Activated T-helper 2 cell treated with anti-CD3 and anti-CD28 coated beads, Interferon-gamma antibody, Interleukin-2, Interleukin-4, amounts not matched to agents 10 μg/mL and 5 μg/mL and 100 μg/mL, durations not matched to agents 14 hours and 24 hours and 36 hours (primary cell): ENCODE measurements at regions not wholly inside any gene's neighbourhood (a gene's known extent, or its start where the extent isn't known, plus 50 kb on each side); places are given as distances from the start of the nearest gene placed in this dataset.

Source experiments
- DNase-seq: peaks from one replicate; pipeline ENCODE4 v3.0.0; 2021; ENCODE audit warnings: low spot score
- H3K27ac Mint-ChIP-seq: one replicate; pipeline ENCODE4 v1.8.0; 2021; ENCODE audit warnings: mixed read lengths
- H3K27me3 Mint-ChIP-seq: one replicate; pipeline ENCODE4 v1.8.0; 2021; ENCODE audit warnings: low read depth, mixed read lengths
- H3K36me3 Mint-ChIP-seq: one replicate; pipeline ENCODE4 v1.8.0; 2021; ENCODE audit warnings: low read depth, mixed read lengths
- H3K4me1 Mint-ChIP-seq: one replicate; pipeline ENCODE4 v1.8.0; 2021; ENCODE audit warnings: low read depth, mixed read lengths
- H3K4me3 Mint-ChIP-seq: one replicate; pipeline ENCODE4 v1.8.0; 2021; ENCODE audit warnings: low read depth, mild to moderate bottlenecking, moderate library complexity, mixed read lengths
- H3K9me3 Mint-ChIP-seq: one replicate; pipeline ENCODE4 v1.8.0; 2021; ENCODE audit warnings: mixed read lengths
- intact Hi-C: fragments of 100-400 bp; cut with micrococcal nuclease; formaldehyde crosslinking; loops from one replicate; pipeline ENCODE4 v1.15.1; 2023

DNA sequence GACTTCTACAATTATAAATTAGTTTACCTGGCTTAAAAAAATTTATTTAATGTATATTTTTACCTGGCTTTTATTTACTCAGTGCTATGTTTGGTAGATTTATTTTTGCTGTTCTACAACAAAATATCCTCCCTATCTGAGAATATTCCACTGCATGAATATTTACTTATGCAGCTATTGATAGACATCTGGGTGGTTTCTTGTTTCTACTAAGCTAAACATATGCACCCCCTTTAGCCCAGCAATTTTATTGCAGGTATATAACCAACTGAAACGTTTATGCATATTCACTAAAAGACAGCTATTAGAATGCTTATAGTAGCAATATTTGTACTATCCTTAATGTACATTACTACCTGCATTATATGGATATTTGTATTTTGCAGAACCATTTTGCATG lies 187.7 kb upstream of the CPHXL start:
- Mint-ChIP-seq H3K4me1 (no peaks in the 10 kb centered on the region), H3K27me3 (no peaks in the 10 kb centered on the region), H3K27ac (no peak overlapping the region), H3K4me3 (no peak overlapping the region), H3K9me3 (no peaks in the 10 kb centered on the region), H3K36me3 (no peaks in the 10 kb centered on the region)
- intact Hi-C loops, result no loop called here
- no peak for DNase-seq

DNA sequence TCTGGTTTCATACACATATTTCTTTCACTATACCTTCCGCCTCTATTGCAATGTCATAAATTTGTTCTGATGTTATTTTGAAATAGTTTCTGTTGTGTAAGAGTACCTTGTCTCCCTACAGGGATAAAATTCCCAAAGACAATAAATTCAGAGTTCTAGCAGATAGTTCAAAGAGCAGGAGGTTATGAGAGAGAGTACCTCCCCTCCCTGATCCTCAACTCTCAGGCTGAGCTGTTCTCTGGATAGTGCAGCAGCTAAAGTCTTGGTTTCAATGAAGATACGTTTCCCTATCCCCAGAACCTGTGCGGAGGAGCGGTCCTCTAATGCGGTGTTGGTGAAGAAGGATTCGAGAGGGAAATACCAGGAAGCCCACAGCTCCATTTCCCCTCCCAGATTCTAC lies 190.2 kb upstream of the CPHXL start:
- intact Hi-C loops, result no loop called here
- H3K27ac Mint-ChIP-seq, result no peak overlapping the region
- no peak for DNase-seq
- H3K36me3 Mint-ChIP-seq, result no peaks in the 10 kb centered on the region
- H3K4me1 Mint-ChIP-seq, result no peaks in the 10 kb centered on the region
- H3K4me3 Mint-ChIP-seq, result no peak overlapping the region
- no peaks in the 10 kb centered on the region for H3K27me3 Mint-ChIP-seq
- H3K9me3 Mint-ChIP-seq, result no peaks in the 10 kb centered on the region

DNA sequence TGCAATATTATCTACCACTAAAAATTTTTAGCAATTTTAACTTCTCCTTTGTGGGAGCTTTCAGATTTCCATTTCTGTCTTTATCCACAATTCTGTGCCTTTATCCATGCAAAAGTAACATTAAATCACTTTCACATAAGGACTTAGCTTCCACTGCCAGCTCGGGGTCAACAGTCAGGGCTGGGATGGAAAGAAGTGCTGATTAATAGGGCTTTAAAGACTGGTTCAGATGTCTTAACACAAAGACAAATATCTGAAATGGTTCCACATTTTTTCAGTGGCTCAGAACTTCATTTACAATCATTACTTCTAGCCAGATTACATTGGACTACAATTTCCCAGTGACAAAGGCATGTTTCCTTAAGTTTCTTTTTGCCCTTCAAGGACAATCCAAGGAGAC lies 191.8 kb upstream of the CPHXL start:
- no peak for DNase-seq
- Mint-ChIP-seq H3K4me1 (no peaks in the 10 kb centered on the region), H3K4me3 (no peak overlapping the region), H3K9me3 (no peaks in the 10 kb centered on the region), H3K27ac (no peak overlapping the region), H3K36me3 (no peaks in the 10 kb centered on the region), H3K27me3 (no peaks in the 10 kb centered on the region)
- intact Hi-C loops, result no loop called here

GRCh38 chr16:75919664-75920063 lies 193.4 kb upstream of the CPHXL start:
- intact Hi-C loops, result no loop called here
- H3K27me3 Mint-ChIP-seq, result no peaks in the 10 kb centered on the region
- H3K27ac Mint-ChIP-seq, result no peak overlapping the region
- no peaks in the 10 kb centered on the region for H3K4me1 Mint-ChIP-seq
- no peak overlapping the region for H3K4me3 Mint-ChIP-seq
- no peaks in the 10 kb centered on the region for H3K36me3 Mint-ChIP-seq
- DNase-seq, result no peak
- no peaks in the 10 kb centered on the region for H3K9me3 Mint-ChIP-seq

GRCh38 chr16:75921281-75921680 lies 195.0 kb upstream of the CPHXL start:
- Mint-ChIP-seq H3K4me1 (no peaks in the 10 kb centered on the region), H3K36me3 (no peaks in the 10 kb centered on the region), H3K4me3 (no peak overlapping the region), H3K9me3 (no peaks in the 10 kb centered on the region), H3K27ac (no peak overlapping the region), H3K27me3 (no peaks in the 10 kb centered on the region)
- intact Hi-C loops, result no loop called here
- no peak for DNase-seq

DNA sequence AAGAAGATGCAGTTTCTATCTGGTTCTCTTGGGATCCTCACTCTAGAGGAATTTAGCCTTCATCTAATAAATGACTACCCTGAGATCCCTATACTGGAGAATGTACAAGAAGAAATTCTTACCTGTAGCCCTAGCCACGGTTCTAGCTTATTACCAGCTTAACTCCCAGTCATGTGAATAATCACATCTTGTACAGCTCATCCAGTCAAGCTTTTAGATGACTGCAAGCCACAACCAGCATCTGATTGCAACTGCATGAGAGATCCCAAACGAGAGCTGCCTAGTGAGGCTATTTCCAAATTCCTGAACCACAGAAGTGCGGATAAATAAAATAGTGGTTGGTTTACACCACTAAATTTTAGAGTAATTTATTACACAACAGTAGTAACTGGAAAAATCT lies 196.0 kb upstream of the CPHXL start:
- no peak overlapping the region for H3K27ac Mint-ChIP-seq
- DNase-seq, result no peak
- intact Hi-C loops, result no loop called here
- no peak overlapping the region for H3K4me3 Mint-ChIP-seq
- no peaks in the 10 kb centered on the region for H3K9me3 Mint-ChIP-seq
- no peaks in the 10 kb centered on the region for H3K36me3 Mint-ChIP-seq
- H3K27me3 Mint-ChIP-seq, result no peaks in the 10 kb centered on the region
- H3K4me1 Mint-ChIP-seq, result no peaks in the 10 kb centered on the region

DNA sequence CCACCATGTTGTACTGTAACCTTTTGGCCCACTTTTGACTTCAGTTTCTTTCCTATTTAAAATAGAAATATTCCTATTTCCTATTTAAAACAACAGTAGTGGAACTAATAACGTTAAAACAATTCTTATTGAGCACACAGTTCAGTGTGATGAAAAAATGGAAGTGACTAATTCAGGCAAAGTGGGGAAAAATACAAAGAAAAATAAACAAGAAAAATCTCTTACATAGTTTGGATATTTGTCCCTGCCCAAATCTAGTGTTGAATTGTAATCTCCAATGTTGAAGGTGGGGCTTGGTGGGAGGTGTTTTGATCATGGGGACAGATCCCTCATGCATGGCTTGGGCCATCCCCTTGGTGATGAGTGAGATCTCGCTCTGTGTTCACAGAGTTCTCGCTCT lies 198.1 kb upstream of the CPHXL start:
- Mint-ChIP-seq H3K36me3 (no peaks in the 10 kb centered on the region), H3K27me3 (no peaks in the 10 kb centered on the region), H3K27ac (no peak overlapping the region), H3K4me1 (no peaks in the 10 kb centered on the region), H3K9me3 (no peaks in the 10 kb centered on the region), H3K4me3 (no peak overlapping the region)
- no peak for DNase-seq
- intact Hi-C loops, result no loop called here

DNA sequence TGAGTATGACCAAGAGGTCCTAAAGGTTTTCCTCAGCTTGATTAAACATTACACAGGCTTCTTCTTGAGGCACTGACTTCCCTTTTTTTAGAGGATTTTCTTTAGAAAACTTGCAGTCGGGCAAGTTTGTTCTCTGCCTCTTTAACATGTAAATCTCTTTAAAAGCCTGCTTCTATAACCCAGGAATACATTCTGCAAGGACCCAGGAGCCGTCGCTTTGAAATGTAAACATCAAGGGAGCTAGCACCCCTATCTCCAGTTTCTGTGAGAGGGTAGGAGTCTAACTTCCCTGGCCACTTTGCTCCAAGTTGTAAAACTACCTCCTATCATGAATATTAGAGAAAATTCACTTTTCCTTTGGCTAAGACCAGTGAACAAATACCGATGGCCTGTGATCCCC lies 201.5 kb upstream of the CPHXL start:
- H3K27ac Mint-ChIP-seq, result no peak overlapping the region
- intact Hi-C loops, result no loop called here
- no peaks in the 10 kb centered on the region for H3K9me3 Mint-ChIP-seq
- H3K36me3 Mint-ChIP-seq, result no peaks in the 10 kb centered on the region
- DNase-seq, result no peak
- no peaks in the 10 kb centered on the region for H3K4me1 Mint-ChIP-seq
- no peaks in the 10 kb centered on the region for H3K27me3 Mint-ChIP-seq
- no peak overlapping the region for H3K4me3 Mint-ChIP-seq

DNA sequence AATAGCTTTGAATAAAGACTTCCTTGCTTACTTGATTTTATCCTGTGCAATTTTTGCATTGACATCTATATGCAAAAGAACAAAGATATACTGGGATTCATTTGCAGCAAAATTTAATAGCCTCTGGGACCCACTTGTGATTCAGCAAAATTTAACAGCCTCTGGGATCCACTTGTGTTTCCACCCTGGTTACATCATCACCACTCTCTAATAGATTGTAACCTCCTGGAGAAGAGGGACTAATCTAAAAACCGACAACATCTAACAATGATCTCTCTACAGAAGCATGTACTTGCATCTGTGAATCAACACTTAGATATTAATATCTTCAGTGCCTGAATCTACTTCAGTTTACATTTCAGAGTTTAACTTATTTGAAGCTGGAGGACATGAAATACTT lies 202.0 kb upstream of the CPHXL start:
- no peaks in the 10 kb centered on the region for H3K36me3 Mint-ChIP-seq
- no peaks in the 10 kb centered on the region for H3K27me3 Mint-ChIP-seq
- no peak for DNase-seq
- H3K9me3 Mint-ChIP-seq, result no peaks in the 10 kb centered on the region
- intact Hi-C loops, result no loop called here
- no peak overlapping the region for H3K27ac Mint-ChIP-seq
- no peak overlapping the region for H3K4me3 Mint-ChIP-seq
- no peaks in the 10 kb centered on the region for H3K4me1 Mint-ChIP-seq

DNA sequence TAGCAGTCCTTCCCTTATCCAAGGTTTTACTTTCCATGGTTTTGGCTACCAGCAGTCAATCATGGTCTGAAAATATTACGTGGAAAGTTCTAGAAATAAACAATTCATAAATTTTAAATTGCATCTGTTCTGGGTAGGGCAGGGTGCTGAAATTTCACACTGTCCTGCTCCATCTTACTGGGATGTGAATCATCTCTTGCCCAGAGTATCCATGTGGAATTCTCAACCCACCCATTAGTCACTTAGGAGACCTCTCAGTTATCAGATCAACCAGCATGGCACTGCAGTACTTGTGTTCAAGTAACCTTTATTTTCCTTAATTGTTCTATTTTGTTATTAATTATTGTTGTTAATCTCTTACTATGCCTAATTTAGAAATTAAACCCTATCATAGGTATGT lies 202.8 kb upstream of the CPHXL start:
- Mint-ChIP-seq H3K36me3 (no peaks in the 10 kb centered on the region), H3K4me1 (no peaks in the 10 kb centered on the region), H3K4me3 (no peak overlapping the region), H3K9me3 (no peaks in the 10 kb centered on the region), H3K27ac (no peak overlapping the region), H3K27me3 (no peaks in the 10 kb centered on the region)
- intact Hi-C loops, result no loop called here
- DNase-seq, result no peak

- H3K9me3 Mint-ChIP-seq, result no peaks in the 10 kb centered on the region
- no peaks in the 10 kb centered on the region for H3K4me1 Mint-ChIP-seq
- H3K4me3 Mint-ChIP-seq, result no peak overlapping the region
- no peak overlapping the region for H3K27ac Mint-ChIP-seq
- intact Hi-C loops, result no loop called here
- H3K36me3 Mint-ChIP-seq, result no peaks in the 10 kb centered on the region
- no peak for DNase-seq
- H3K27me3 Mint-ChIP-seq, result no peaks in the 10 kb centered on the region
Observed at GRCh38 chr16:75931043-75931442, 204.8 kb upstream of the CPHXL start.

- no peak for DNase-seq
- H3K27ac Mint-ChIP-seq, result no peak overlapping the region
- no peaks in the 10 kb centered on the region for H3K27me3 Mint-ChIP-seq
- no peak overlapping the region for H3K4me3 Mint-ChIP-seq
- no peaks in the 10 kb centered on the region for H3K4me1 Mint-ChIP-seq
- intact Hi-C loops, result no loop called here
- no peaks in the 10 kb centered on the region for H3K9me3 Mint-ChIP-seq
- H3K36me3 Mint-ChIP-seq, result no peaks in the 10 kb centered on the region
Observed at GRCh38 chr16:75931970-75932369, 205.7 kb upstream of the CPHXL start.

DNA sequence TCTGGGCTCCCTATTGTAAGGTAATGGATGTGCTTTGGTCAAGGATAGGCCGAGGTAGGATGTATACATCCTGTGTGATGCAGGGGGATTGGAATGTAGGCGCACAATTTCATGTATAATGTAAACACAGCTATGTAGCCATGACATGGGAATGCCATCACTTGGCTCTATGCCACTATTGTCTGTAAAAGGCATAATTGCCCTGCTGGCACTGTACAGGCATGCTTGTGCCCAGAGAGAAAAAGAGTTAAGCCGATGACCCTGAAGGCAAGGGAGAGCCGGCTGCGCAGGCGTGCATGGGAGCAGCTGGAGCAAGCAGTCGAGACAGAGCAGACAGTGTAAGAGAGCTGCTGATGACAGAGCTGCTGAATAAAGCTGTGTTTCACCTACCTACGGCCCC lies 212.5 kb upstream of the CPHXL start:
- Mint-ChIP-seq H3K27ac (no peak overlapping the region), H3K4me1 (no peaks in the 10 kb centered on the region), H3K4me3 (no peak overlapping the region), H3K27me3 (no peaks in the 10 kb centered on the region), H3K9me3 (no peaks in the 10 kb centered on the region), H3K36me3 (no peaks in the 10 kb centered on the region)
- intact Hi-C loops, result no loop called here
- no peak for DNase-seq

DNA sequence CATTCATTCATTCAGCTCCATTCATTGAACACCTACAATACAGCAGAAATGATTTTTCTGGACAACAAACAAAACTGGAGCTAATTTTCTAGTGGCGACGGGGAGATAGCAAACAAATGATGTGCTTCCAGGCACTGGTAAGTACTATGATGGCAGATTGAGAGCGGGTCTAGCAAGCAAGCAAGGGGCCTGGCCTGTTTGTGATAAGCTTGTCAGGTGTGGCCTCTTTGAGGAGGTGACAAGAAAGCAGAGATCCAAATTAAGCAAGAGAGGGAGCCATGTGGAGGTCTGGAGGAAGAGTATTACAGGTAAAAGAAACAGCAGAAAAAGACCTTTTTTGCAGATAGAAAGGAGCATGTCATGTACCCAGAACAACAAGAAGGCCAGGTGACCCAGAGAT lies 216.1 kb upstream of the CPHXL start:
- intact Hi-C loops, result no loop called here
- Mint-ChIP-seq H3K27ac (no peak overlapping the region), H3K27me3 (no peaks in the 10 kb centered on the region)

More for the DNA sequence above, 216.1 kb upstream of the CPHXL start:
- Mint-ChIP-seq H3K9me3 (no peaks in the 10 kb centered on the region), H3K4me3 (no peak overlapping the region), H3K4me1 (no peaks in the 10 kb centered on the region), H3K36me3 (no peaks in the 10 kb centered on the region)
- DNase-seq, result no peak
